ENCODE measurements at regions not wholly inside any gene's neighbourhood (a gene's known extent, or its start where the extent isn't known, plus 50 kb on each side); places are given as distances from the start of the nearest gene placed in this dataset.

GRCh38 chr12:5248999-5249526 lies 182.8 kb upstream of the NTF3 start:
- no peak for TF ChIP-seq CTCF (IDR thresholded peaks at IDR 0.05)
- Histone ChIP-seq H3K9me3 (no peaks in the 10 kb centered on the region), H3K36me3 (no peaks in the 10 kb centered on the region), H3K4me1 (no peaks in the 10 kb centered on the region), H3K27ac (no peak overlapping the region), H3K4me3 (no peak overlapping the region), H3K27me3 (no peaks in the 10 kb centered on the region)
- no peak for DNase-seq (ENCODE audit: low spot score in 2 of 2)
- intact Hi-C loops (cut with DNase I), result no loop called here

GRCh38 chr12:5251092-5251491 lies 180.8 kb upstream of the NTF3 start:
- intact Hi-C loops (cut with DNase I), result no loop called here
- no peak for TF ChIP-seq CTCF (IDR thresholded peaks at IDR 0.05)

GRCh38 chr12:5251786-5252185 lies 180.1 kb upstream of the NTF3 start:
- Histone ChIP-seq H3K27ac (no peak overlapping the region), H3K4me3 (no peak overlapping the region), H3K27me3 (no peaks in the 10 kb centered on the region), H3K9me3 (no peaks in the 10 kb centered on the region), H3K4me1 (no peaks in the 10 kb centered on the region), H3K36me3 (no peaks in the 10 kb centered on the region)
- no peak for TF ChIP-seq CTCF (IDR thresholded peaks at IDR 0.05)
- intact Hi-C loops (cut with DNase I), result no loop called here
- no peak for DNase-seq (ENCODE audit: low spot score in 2 of 2)

More at GRCh38 chr12:5251092-5251491, 180.8 kb upstream of the NTF3 start:
- Histone ChIP-seq H3K36me3 (no peaks in the 10 kb centered on the region), H3K9me3 (no peaks in the 10 kb centered on the region), H3K4me3 (no peak overlapping the region), H3K4me1 (no peaks in the 10 kb centered on the region), H3K27ac (no peak overlapping the region), H3K27me3 (no peaks in the 10 kb centered on the region)
- DNase-seq (ENCODE audit: low spot score in 2 of 2), result no peak

GRCh38 chr12:5254703-5255102 lies 177.2 kb upstream of the NTF3 start:
- H3K4me1 ChIP-seq, result no peaks in the 10 kb centered on the region
- DNase-seq (ENCODE audit: low spot score in 2 of 2), result no peak

GRCh38 chr12:5257763-5258495 lies 174.0 kb upstream of the NTF3 start:
- Histone ChIP-seq H3K36me3 (no peaks in the 10 kb centered on the region), H3K9me3 (no peaks in the 10 kb centered on the region), H3K27me3 (no peaks in the 10 kb centered on the region), H3K4me3 (no peak overlapping the region), H3K27ac (no peak overlapping the region), H3K4me1 (no peaks in the 10 kb centered on the region)
- DNase-seq (ENCODE audit: low spot score in 2 of 2), result no peak
- intact Hi-C loops (cut with DNase I), result no loop called here
- no peak for TF ChIP-seq CTCF (IDR thresholded peaks at IDR 0.05)

More at GRCh38 chr12:5254703-5255102, 177.2 kb upstream of the NTF3 start:
- Histone ChIP-seq H3K27me3 (no peaks in the 10 kb centered on the region), H3K9me3 (no peaks in the 10 kb centered on the region), H3K4me3 (no peak overlapping the region), H3K27ac (no peak overlapping the region), H3K36me3 (no peaks in the 10 kb centered on the region)
- TF ChIP-seq CTCF (IDR thresholded peaks at IDR 0.05), result no peak
- intact Hi-C loops (cut with DNase I), result no loop called here

Data from ascending aorta (tissue), 2 donors.